DOHH2 (cell line): ENCODE measurements at regions not wholly inside any gene's neighbourhood (a gene's known extent, or its start where the extent isn't known, plus 50 kb on each side); places are given as distances from the start of the nearest gene placed in this dataset.

Source experiments
- H3F3A ChIP-seq: fragments of 200-600 bp; sonication (generic), shearing (Covaris generic); 2 replicates; pipeline ENCODE4 v1.6.0; 2016; ENCODE audit warnings: antibody characterized with exemption, mild to moderate bottlenecking; ENCODE audit not compliant: control insufficient read depth, insufficient read depth
- H3K27ac ChIP-seq: fragments of 200-600 bp; sonication (generic); 2 replicates; pipeline ENCODE4 v1.5.1; 2014; ENCODE audit warnings: low read depth, mild to moderate bottlenecking, low read length, moderate library complexity
- H3K27me3 ChIP-seq: fragments of 200-600 bp; sonication (generic); 2 replicates; pipeline ENCODE4 v1.6.1; 2014; ENCODE audit warnings: mild to moderate bottlenecking, low read length, mixed read lengths; ENCODE audit not compliant: control insufficient read depth
- H3K36me3 ChIP-seq: fragments of 200-600 bp; sonication (generic); 2 replicates; pipeline ENCODE4 v1.6.1; 2014; ENCODE audit warnings: mild to moderate bottlenecking, low read length, moderate library complexity, mixed read lengths; ENCODE audit not compliant: control insufficient read depth
- H3K4me1 ChIP-seq: fragments of 200-600 bp; sonication (generic); 2 replicates; pipeline ENCODE4 v1.6.1; 2014; ENCODE audit warnings: mild to moderate bottlenecking, low read length, mixed read lengths; ENCODE audit not compliant: control insufficient read depth
- H3K4me2 ChIP-seq: fragments of 200-600 bp; sonication (generic); 2 replicates; pipeline ENCODE4 v1.6.0; 2014; ENCODE audit warnings: mild to moderate bottlenecking, low read length, moderate library complexity
- H3K4me3 ChIP-seq: fragments of 200-600 bp; sonication (generic); 2 replicates; pipeline ENCODE4 v1.5.1; 2014; ENCODE audit warnings: mild to moderate bottlenecking, low read length, mixed read lengths
- H3K79me2 ChIP-seq: fragments of 200-600 bp; sonication (generic); 2 replicates; pipeline ENCODE4 v1.6.1; 2014; ENCODE audit warnings: mild to moderate bottlenecking, low read length, mixed read lengths; ENCODE audit not compliant: control insufficient read depth
- H3K9me2 ChIP-seq: fragments of 200-600 bp; sonication (generic); replicated peaks from 2 replicates; pipeline ENCODE4 v1.6.1; 2014; ENCODE audit warnings: mild to moderate bottlenecking, low read length, mixed read lengths; ENCODE audit not compliant: control insufficient read depth
- H3K9me3 ChIP-seq: fragments of 200-600 bp; sonication (generic); 2 replicates; pipeline ENCODE4 v1.6.1; 2014; ENCODE audit warnings: antibody characterized with exemption, low read length, mixed read lengths; ENCODE audit not compliant: control insufficient read depth, insufficient read depth
- H4K20me1 ChIP-seq: fragments of 200-600 bp; sonication (generic); 2 replicates; pipeline ENCODE4 v1.6.0; 2014; ENCODE audit warnings: low read depth, mild to moderate bottlenecking, antibody characterized with exemption, low read length, moderate library complexity; ENCODE audit not compliant: control insufficient read depth, insufficient read depth
- EZH2phosphoT487 ChIP-seq: fragments of 200-600 bp; sonication (generic); IDR thresholded peaks from 2 replicates; pipeline ENCODE4 v1.6.1; 2017; ENCODE audit warnings: borderline replicate concordance, mild to moderate bottlenecking, antibody characterized with exemption, low read length, moderate library complexity, mixed read lengths
- TF ChIP-seq, protein P1 (sequence below): fragments of 200-600 bp; sonication (generic); IDR thresholded peaks from one replicate; pipeline ENCODE4 v1.5.1; 2014; ENCODE audit warnings: antibody characterized with exemption, mild to moderate bottlenecking, low read depth, low read length; ENCODE audit not compliant: poor library complexity, severe bottlenecking

DNA sequence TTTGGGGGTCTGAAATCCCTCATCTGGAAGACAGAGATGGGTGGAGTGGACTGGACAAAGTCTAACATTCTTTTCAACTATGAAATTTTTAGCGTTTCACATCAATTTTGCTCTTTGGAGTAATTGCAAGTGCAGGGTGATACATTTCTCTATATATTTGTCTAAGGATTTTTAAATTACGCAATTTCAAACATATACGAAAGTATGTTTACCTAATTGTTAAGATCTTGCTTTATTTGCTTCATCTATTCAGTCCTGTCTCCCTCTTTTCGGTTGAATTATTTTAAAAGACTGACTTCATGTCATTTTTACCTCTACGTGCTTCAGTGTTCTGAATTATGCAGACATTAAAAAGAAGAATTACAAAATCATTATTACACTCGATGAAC is 101.9 kb upstream of the CREB5 start:
- Histone ChIP-seq H3K4me3 (no peak overlapping the region), H4K20me1 (no peaks in the 10 kb centered on the region), H3K9me2 (no peaks in the 10 kb centered on the region), H3K36me3 (no peaks in the 10 kb centered on the region), H3K27ac (no peak overlapping the region), H3K4me2 (no peak overlapping the region), H3F3A (no peaks in the 10 kb centered on the region), H3K4me1 (no peaks in the 10 kb centered on the region), H3K79me2 (no peaks in the 10 kb centered on the region), H3K27me3 (peaks cover 32% of the 10 kb centered on the region), H3K9me3 (no peaks in the 10 kb centered on the region)
- TF ChIP-seq EZH2phosphoT487: no peak
- TF ChIP-seq, protein P1, sequence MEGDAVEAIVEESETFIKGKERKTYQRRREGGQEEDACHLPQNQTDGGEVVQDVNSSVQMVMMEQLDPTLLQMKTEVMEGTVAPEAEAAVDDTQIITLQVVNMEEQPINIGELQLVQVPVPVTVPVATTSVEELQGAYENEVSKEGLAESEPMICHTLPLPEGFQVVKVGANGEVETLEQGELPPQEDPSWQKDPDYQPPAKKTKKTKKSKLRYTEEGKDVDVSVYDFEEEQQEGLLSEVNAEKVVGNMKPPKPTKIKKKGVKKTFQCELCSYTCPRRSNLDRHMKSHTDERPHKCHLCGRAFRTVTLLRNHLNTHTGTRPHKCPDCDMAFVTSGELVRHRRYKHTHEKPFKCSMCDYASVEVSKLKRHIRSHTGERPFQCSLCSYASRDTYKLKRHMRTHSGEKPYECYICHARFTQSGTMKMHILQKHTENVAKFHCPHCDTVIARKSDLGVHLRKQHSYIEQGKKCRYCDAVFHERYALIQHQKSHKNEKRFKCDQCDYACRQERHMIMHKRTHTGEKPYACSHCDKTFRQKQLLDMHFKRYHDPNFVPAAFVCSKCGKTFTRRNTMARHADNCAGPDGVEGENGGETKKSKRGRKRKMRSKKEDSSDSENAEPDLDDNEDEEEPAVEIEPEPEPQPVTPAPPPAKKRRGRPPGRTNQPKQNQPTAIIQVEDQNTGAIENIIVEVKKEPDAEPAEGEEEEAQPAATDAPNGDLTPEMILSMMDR: no peak

DNA sequence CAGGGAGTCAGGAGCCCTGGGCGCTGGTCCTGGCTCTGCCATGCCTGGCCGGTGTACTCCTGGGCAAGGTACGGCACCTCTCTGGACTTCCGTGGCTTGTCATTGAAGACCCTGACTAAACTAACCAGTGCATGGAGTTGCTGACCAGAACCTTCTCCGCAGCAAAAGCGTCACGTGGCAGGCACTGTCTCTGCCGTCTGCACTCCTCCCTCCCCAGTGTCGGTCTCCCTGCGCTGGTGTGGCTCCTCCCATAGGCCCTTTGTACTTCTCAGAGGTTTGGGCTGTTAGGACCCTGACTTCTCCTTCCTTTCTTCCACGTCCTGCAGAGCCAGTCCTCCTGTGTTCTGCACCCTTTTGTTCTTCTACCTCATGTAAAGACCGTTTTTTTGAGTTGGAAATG is 100.6 kb upstream of the CREB5 start:
- H3K79me2 ChIP-seq: no peaks in the 10 kb centered on the region
- H3K9me3 ChIP-seq: no peaks in the 10 kb centered on the region
- no peak for TF ChIP-seq EZH2phosphoT487
- TF ChIP-seq, protein P1: no peak
- H3K4me1 ChIP-seq: no peaks in the 10 kb centered on the region
- H3K36me3 ChIP-seq: no peaks in the 10 kb centered on the region
- H3F3A ChIP-seq: no peaks in the 10 kb centered on the region
- peaks cover 35% of the 10 kb centered on the region for H3K27me3 ChIP-seq
- H3K4me2 ChIP-seq: no peak overlapping the region
- H3K9me2 ChIP-seq: no peaks in the 10 kb centered on the region
- no peaks in the 10 kb centered on the region for H4K20me1 ChIP-seq
- H3K4me3 ChIP-seq: no peak overlapping the region
- no peak overlapping the region for H3K27ac ChIP-seq

GRCh38 chr7:28312948-28313347 is 99.4 kb upstream of the CREB5 start:
- TF ChIP-seq, protein P1: no peak
- TF ChIP-seq EZH2phosphoT487: no peak

GRCh38 chr7:28314841-28315240 is 97.5 kb upstream of the CREB5 start:
- Histone ChIP-seq H3K27me3 (peaks cover 52% of the 10 kb centered on the region), H3K27ac (no peak overlapping the region), H3K36me3 (no peaks in the 10 kb centered on the region), H4K20me1 (no peaks in the 10 kb centered on the region), H3K79me2 (no peaks in the 10 kb centered on the region), H3F3A (no peaks in the 10 kb centered on the region), H3K9me3 (no peaks in the 10 kb centered on the region), H3K4me1 (no peaks in the 10 kb centered on the region), H3K9me2 (no peaks in the 10 kb centered on the region), H3K4me3 (no peak overlapping the region), H3K4me2 (no peak overlapping the region)
- TF ChIP-seq, protein P1: no peak
- no peak for TF ChIP-seq EZH2phosphoT487

More at GRCh38 chr7:28312948-28313347, 99.4 kb upstream of the CREB5 start:
- Histone ChIP-seq H3K9me3 (no peaks in the 10 kb centered on the region), H3K4me1 (no peaks in the 10 kb centered on the region), H3K36me3 (no peaks in the 10 kb centered on the region), H3K27me3 (peaks cover 46% of the 10 kb centered on the region), H3K9me2 (no peaks in the 10 kb centered on the region), H3K79me2 (no peaks in the 10 kb centered on the region), H3F3A (no peaks in the 10 kb centered on the region), H3K4me2 (no peak overlapping the region), H3K27ac (no peak overlapping the region), H3K4me3 (no peak overlapping the region), H4K20me1 (no peaks in the 10 kb centered on the region)
